ENCODE measurements at regions not wholly inside any gene's neighbourhood (a gene's known extent, or its start where the extent isn't known, plus 50 kb on each side); places are given as distances from the start of the nearest gene placed in this dataset.

DNA sequence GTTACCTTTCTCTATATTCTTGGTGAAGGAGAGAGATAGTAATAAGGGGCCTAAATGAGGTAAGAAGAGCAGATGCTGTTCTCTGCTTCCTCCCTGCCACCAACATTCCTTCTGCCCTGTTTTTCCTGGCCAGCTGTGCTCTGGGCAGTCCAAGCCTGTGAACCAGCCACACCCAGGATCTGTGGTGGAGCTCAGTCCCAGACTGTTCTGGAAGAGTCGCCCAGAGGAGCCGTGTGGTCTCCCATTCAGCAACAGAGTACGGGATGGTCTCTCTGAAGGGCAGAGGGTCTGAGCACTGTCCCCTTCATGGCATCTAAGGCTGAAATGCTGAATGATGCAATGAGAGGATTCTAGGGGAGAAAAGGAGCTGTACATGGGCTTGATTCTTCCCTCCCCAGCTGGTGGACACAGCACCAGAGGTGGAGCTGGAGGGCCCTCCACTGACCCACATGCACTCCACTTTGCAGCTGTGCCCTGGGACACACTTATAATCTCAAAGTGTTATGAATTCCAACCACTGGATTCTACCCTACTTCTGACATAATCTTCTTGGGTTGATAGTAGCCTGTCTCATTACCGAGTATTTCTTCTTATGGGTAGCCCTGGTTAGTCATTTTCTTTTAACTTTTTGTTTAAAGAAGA is 70.8 kb upstream of the RPS23 start (continued):
- TF ChIP-seq, protein P1, sequence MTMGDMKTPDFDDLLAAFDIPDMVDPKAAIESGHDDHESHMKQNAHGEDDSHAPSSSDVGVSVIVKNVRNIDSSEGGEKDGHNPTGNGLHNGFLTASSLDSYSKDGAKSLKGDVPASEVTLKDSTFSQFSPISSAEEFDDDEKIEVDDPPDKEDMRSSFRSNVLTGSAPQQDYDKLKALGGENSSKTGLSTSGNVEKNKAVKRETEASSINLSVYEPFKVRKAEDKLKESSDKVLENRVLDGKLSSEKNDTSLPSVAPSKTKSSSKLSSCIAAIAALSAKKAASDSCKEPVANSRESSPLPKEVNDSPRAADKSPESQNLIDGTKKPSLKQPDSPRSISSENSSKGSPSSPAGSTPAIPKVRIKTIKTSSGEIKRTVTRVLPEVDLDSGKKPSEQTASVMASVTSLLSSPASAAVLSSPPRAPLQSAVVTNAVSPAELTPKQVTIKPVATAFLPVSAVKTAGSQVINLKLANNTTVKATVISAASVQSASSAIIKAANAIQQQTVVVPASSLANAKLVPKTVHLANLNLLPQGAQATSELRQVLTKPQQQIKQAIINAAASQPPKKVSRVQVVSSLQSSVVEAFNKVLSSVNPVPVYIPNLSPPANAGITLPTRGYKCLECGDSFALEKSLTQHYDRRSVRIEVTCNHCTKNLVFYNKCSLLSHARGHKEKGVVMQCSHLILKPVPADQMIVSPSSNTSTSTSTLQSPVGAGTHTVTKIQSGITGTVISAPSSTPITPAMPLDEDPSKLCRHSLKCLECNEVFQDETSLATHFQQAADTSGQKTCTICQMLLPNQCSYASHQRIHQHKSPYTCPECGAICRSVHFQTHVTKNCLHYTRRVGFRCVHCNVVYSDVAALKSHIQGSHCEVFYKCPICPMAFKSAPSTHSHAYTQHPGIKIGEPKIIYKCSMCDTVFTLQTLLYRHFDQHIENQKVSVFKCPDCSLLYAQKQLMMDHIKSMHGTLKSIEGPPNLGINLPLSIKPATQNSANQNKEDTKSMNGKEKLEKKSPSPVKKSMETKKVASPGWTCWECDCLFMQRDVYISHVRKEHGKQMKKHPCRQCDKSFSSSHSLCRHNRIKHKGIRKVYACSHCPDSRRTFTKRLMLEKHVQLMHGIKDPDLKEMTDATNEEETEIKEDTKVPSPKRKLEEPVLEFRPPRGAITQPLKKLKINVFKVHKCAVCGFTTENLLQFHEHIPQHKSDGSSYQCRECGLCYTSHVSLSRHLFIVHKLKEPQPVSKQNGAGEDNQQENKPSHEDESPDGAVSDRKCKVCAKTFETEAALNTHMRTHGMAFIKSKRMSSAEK (CRISPR knock-in tag; IDR thresholded peaks at IDR 0.05; ENCODE audit: borderline replicate concordance) = no peak
- TF ChIP-seq NFATC4 (CRISPR knock-in tag; IDR thresholded peaks at IDR 0.05) (no peak), CREM (CRISPR knock-in tag; IDR thresholded peaks at IDR 0.05) (no peak)
- TF ChIP-seq, protein P2, sequence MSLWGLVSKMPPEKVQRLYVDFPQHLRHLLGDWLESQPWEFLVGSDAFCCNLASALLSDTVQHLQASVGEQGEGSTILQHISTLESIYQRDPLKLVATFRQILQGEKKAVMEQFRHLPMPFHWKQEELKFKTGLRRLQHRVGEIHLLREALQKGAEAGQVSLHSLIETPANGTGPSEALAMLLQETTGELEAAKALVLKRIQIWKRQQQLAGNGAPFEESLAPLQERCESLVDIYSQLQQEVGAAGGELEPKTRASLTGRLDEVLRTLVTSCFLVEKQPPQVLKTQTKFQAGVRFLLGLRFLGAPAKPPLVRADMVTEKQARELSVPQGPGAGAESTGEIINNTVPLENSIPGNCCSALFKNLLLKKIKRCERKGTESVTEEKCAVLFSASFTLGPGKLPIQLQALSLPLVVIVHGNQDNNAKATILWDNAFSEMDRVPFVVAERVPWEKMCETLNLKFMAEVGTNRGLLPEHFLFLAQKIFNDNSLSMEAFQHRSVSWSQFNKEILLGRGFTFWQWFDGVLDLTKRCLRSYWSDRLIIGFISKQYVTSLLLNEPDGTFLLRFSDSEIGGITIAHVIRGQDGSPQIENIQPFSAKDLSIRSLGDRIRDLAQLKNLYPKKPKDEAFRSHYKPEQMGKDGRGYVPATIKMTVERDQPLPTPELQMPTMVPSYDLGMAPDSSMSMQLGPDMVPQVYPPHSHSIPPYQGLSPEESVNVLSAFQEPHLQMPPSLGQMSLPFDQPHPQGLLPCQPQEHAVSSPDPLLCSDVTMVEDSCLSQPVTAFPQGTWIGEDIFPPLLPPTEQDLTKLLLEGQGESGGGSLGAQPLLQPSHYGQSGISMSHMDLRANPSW (CRISPR knock-in tag; conservative IDR thresholded peaks at IDR 0.05; ENCODE audit: low read depth) = no peak
- TF ChIP-seq, protein P3, sequence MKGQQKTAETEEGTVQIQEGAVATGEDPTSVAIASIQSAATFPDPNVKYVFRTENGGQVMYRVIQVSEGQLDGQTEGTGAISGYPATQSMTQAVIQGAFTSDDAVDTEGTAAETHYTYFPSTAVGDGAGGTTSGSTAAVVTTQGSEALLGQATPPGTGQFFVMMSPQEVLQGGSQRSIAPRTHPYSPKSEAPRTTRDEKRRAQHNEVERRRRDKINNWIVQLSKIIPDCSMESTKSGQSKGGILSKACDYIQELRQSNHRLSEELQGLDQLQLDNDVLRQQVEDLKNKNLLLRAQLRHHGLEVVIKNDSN (CRISPR knock-in tag; IDR thresholded peaks at IDR 0.05) = no peak

DNA sequence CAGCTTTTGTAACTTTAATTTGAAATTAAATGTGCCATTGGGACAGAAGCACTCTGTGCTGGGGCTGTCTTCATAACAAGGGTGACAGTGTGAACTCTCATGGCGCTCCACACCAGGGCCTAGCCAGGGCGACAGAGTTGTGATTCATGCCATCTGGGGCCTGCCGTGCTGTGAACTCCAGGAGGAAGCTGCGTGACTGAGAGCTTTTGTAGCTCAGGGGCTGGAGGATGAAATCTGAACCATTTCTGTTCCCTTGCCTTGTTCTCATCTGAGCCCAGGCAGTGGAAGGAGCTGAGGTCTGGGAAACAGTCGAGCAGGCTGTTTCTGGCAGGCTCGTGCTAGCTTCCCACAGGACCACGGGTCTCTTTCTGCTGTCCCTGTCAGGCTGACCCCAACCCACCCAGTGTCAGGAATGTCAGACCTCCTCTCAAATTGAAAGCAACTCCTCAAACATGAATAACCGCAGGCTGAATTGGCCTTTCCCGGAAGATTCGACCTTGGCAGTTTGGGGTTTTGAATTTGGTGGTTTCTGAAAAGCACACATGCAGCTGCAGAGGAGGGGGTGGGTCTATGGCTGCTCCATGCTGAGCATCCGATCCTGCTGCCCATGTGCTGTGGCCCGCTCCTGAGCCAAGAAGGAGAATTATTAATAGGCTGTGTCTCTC is 69.2 kb upstream of the RPS23 start:
- DNase-seq (ENCODE audit: low spot score) (no peak), ATAC-seq (peak; percentile 9)
- Mint-ChIP-seq H3K27ac (no peak overlapping the region; the same call in 1 of the 2 replicates), H3K27me3 (ENCODE audit: low read depth) (no peaks in the 10 kb centered on the region), H3K4me3 (no peak overlapping the region), H3K36me3 (no peaks in the 10 kb centered on the region), H3K9me3 (no peaks in the 10 kb centered on the region), H3K4me1 (peaks cover 17% of the 10 kb centered on the region)
- ChIA-PET CTCF (interaction anchor here (1.1 to 2.9 kb wide), 5 partner anchors 16 to 294 kb away, joined by 3 to 17 read pairs (median 4); no protein-coding TSS in a partner anchor), POLR2A (no interaction called here)
- TF ChIP-seq, protein P4, sequence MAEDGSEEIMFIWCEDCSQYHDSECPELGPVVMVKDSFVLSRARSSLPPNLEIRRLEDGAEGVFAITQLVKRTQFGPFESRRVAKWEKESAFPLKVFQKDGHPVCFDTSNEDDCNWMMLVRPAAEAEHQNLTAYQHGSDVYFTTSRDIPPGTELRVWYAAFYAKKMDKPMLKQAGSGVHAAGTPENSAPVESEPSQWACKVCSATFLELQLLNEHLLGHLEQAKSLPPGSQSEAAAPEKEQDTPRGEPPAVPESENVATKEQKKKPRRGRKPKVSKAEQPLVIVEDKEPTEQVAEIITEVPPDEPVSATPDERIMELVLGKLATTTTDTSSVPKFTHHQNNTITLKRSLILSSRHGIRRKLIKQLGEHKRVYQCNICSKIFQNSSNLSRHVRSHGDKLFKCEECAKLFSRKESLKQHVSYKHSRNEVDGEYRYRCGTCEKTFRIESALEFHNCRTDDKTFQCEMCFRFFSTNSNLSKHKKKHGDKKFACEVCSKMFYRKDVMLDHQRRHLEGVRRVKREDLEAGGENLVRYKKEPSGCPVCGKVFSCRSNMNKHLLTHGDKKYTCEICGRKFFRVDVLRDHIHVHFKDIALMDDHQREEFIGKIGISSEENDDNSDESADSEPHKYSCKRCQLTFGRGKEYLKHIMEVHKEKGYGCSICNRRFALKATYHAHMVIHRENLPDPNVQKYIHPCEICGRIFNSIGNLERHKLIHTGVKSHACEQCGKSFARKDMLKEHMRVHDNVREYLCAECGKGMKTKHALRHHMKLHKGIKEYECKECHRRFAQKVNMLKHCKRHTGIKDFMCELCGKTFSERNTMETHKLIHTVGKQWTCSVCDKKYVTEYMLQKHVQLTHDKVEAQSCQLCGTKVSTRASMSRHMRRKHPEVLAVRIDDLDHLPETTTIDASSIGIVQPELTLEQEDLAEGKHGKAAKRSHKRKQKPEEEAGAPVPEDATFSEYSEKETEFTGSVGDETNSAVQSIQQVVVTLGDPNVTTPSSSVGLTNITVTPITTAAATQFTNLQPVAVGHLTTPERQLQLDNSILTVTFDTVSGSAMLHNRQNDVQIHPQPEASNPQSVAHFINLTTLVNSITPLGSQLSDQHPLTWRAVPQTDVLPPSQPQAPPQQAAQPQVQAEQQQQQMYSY (CRISPR knock-in tag; IDR thresholded peaks at IDR 0.05) = no peak
- TF ChIP-seq, protein P5, sequence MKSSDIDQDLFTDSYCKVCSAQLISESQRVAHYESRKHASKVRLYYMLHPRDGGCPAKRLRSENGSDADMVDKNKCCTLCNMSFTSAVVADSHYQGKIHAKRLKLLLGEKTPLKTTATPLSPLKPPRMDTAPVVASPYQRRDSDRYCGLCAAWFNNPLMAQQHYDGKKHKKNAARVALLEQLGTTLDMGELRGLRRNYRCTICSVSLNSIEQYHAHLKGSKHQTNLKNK (CRISPR knock-in tag; IDR thresholded peaks at IDR 0.05) = no peak
- TF ChIP-seq EMX1 (CRISPR knock-in tag; IDR thresholded peaks at IDR 0.05) = no peak
- no peak for TF ChIP-seq NR1H2 (CRISPR knock-in tag; IDR thresholded peaks at IDR 0.05)
- TF ChIP-seq ZNF396 (CRISPR knock-in tag; IDR thresholded peaks at IDR 0.05; ENCODE audit: borderline replicate concordance) = no peak
- TF ChIP-seq JUN (CRISPR knock-in tag; IDR thresholded peaks at IDR 0.05) = no peak
- no peak for TF ChIP-seq JAZF1 (CRISPR knock-in tag; IDR thresholded peaks at IDR 0.05)
- TF ChIP-seq NFE2L1 (CRISPR knock-in tag; IDR thresholded peaks at IDR 0.05) = no peak
- TF ChIP-seq, protein P6, sequence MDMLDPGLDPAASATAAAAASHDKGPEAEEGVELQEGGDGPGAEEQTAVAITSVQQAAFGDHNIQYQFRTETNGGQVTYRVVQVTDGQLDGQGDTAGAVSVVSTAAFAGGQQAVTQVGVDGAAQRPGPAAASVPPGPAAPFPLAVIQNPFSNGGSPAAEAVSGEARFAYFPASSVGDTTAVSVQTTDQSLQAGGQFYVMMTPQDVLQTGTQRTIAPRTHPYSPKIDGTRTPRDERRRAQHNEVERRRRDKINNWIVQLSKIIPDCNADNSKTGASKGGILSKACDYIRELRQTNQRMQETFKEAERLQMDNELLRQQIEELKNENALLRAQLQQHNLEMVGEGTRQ (CRISPR knock-in tag; IDR thresholded peaks at IDR 0.05) = no peak
- TF ChIP-seq, protein P7, sequence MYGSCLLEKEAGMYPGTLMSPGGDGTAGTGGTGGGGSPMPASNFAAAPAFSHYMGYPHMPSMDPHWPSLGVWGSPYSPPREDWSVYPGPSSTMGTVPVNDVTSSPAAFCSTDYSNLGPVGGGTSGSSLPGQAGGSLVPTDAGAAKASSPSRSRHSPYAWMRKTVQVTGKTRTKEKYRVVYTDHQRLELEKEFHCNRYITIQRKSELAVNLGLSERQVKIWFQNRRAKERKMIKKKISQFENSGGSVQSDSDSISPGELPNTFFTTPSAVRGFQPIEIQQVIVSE (CRISPR knock-in tag; IDR thresholded peaks at IDR 0.05; ENCODE audit: borderline replicate concordance) = no peak
- TF ChIP-seq ESRRA (CRISPR knock-in tag; IDR thresholded peaks at IDR 0.05; ENCODE audit: borderline replicate concordance) = no peak
- no peak for TF ChIP-seq SMAD3 (CRISPR knock-in tag; IDR thresholded peaks at IDR 0.05; ENCODE audit: borderline replicate concordance)
- TF ChIP-seq FOXK1 (CRISPR knock-in tag; IDR thresholded peaks at IDR 0.05) = no peak
- TF ChIP-seq TEAD1 (CRISPR knock-in tag; IDR thresholded peaks at IDR 0.05) = no peak
- no peak for TF ChIP-seq KAT7 (CRISPR knock-in tag; IDR thresholded peaks at IDR 0.05; ENCODE audit: borderline replicate concordance)
